Stimulated activated CD4-positive, alpha-beta T cell treated with anti-CD3 and anti-CD28 coated beads, Interleukin-1b, Interleukin-23, amount 100 ng/mL, for 48 hours (primary cell): ENCODE measurements at regions not wholly inside any gene's neighbourhood (a gene's known extent, or its start where the extent isn't known, plus 50 kb on each side); places are given as distances from the start of the nearest gene placed in this dataset.
"Not testable (repeated sequence)": the region's sequence is repeated elsewhere in the genome, so short reads cannot be mapped to it uniquely, and the experiment has no call there.

Experiments used
- DNase-seq: peaks from one replicate; pipeline ENCODE4 v3.0.0-alpha.2; 2020

DNA sequence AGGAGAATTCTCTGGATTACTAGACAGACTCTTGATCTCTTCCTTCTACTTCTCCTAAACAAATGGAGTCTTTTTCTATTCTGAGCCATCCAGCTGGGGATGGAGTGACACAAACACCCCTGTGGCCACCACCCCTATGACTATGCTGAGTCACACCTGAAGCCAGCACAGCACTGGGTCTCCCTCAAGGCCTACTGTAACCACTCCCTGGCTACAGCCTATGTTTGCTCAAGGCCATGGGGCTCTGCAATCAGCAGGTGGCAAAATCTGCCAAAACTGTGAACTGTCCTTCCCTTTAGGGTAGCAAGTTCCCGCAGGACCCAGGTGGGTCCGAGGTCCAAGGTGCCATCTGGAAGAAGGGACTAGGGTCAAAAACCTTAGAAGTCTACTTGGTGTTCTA lies 132.3 kb downstream of the TINAG start:
- DNase-seq, result no peak

DNA sequence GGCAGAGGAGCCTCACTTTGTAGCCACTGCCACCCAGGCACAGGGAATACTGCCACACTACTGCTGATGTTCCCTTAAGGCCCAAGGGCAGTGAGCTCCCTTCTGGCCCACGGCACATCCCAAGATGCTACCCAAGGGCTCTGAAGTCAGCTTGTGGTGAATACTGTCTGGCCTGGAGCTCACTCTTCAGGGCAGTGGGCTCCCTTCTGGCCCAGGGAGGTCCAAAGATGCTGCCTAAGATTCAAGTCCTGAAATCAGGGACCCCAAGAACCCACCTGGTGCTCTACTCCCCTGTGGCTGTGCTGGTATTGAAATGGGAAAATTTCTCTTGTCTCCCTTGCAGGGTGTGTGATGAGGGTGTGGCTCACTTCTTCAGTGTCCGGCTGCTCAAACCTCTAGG lies 132.8 kb downstream of the TINAG start:
- no peak for DNase-seq

- DNase-seq, result no peak
Measured at GRCh38 chr6:54441687-54442248, 133.5 kb downstream of the TINAG start.

DNA sequence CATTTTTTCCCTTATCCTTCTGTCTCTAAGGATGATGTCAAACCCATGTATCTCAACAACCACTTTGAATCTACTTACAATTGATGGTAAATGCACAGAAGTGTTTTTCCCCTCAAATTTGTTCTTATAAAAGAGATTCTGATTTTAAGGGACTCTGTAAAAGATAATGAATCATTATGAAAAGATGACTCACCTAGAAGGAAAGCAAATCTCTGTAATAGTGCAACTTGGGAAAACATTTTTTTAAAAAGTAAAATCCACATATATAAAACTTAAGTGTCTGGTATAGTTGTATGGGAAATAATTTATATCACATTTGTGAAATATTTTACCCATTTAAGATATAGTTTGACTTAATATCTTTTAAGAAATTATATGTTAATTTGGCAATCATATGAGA lies 137.0 kb downstream of the TINAG start:
- DNase-seq, result no peak

DNA sequence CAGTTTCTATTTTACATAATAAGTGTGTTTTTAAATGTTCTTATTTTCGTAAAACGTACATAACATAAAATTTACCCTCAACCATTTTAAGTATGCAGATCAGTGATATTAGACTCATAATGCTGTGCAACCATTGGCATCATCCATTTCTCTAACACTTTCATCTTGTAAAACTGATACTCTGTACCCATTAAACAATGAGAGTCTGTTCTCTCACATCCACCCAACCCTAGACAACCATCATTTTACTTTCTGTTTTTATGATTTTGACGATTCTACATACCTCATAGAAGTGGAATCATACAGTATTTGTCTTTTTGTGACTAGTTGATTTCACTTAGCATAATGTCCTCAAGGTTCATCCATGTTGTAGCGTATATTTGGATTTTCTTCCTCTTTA lies 140.4 kb downstream of the TINAG start:
- no peak for DNase-seq

DNA sequence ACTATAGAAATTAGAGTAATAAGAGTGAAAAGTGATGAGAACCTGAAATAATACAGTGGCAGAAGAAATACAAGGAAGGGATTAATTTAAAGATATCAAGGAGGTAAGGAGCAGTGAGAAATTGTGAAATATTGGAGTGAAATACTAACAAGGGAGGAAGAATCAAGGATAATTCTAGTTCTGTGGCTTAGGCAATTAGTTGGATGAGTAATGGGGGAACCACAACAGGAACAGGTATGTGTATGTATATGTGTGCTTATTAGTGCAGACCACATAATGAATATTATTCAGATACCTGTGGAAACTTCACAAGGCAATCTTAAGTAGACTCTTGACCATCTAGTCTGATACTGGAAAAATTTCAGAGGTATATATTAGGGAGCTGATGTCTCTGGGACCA lies 143.3 kb downstream of the TINAG start:
- DNase-seq, result no peak

DNA sequence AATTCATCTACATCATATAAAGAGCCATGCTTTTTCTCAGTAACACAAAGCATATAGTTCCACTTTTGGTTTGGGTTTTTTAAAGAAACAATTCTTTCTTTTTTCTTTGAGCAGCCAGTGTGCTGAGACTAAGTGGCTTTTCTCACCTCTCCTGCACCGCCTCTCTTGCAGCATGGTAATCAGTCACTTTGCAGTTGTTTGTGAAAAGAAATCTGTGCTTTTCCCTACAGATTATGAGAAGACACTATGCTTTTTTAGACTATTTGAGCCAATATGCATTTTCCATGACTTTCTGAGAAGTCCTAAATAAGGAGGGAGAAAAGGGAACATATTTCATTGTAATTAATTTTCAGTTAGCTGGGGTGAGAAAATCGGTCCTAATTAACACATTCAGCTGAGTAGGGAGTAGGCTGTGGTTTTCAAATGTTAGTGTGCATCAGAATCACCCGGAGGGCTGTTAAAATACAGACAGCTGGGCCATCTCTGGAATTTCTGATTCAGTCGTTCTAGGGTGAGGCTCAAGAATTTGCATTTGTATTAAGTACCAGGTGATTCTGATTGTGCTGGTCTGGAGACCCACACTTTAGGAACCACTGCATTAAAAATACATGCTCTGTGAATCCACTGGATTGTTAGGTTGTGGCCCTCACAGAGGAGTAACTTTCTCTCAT lies 155.2 kb downstream of the TINAG start:
- DNase-seq, result no peak

- DNase-seq, result no peak
Measured at GRCh38 chr6:54465649-54466300, 157.5 kb downstream of the TINAG start.

- DNase-seq, result no peak
Measured at GRCh38 chr6:54467384-54467783, 159.1 kb downstream of the TINAG start.

GRCh38 chr6:54473328-54473727 lies 165.1 kb downstream of the TINAG start:
- no peak for DNase-seq

- DNase-seq, result no peak
Measured at GRCh38 chr6:54474898-54475297, 166.7 kb downstream of the TINAG start.

GRCh38 chr6:54481091-54481490 lies 172.8 kb downstream of the TINAG start:
- DNase-seq, result no peak

DNA sequence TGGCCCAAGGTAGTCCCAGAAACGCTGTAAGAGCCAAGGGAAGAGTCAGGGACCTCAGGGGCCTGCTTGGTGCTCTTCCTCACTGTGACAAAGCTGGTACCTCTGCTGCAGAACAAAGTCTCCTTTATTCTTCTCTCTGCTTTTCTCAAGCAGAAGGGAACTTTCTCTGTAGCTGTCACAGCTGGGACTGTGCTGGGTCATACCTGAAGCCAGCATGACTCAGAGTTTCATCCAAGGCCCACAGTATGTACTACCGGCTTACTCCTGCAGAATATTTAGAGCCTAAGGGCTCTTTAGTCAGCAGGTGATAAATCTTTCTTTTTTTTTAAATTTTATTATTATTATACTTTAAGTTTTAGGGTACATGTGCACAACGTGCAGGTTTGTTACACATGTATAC lies 183.2 kb downstream of the TINAG start:
- no peak for DNase-seq

GRCh38 chr6:54493138-54493537 lies 184.9 kb downstream of the TINAG start:
- no peak for DNase-seq

DNA sequence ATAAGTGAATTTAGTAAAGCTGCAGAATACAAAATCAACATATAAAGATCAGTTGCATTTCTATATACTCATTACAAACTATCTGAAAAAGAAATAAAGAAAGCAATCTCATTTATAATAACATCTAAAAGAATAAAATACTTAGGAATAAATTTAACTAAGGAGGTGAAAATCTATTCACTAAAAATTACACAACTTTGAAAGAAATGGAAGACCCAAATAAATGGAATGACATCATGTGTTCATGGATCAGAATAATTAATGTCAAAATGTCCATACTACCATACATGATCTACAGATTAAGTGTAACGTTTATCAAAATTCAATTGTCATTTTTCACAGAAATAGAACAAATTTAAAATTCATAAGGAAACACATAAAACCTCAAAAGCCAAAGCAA lies 194.9 kb downstream of the TINAG start:
- DNase-seq, result no peak

DNA sequence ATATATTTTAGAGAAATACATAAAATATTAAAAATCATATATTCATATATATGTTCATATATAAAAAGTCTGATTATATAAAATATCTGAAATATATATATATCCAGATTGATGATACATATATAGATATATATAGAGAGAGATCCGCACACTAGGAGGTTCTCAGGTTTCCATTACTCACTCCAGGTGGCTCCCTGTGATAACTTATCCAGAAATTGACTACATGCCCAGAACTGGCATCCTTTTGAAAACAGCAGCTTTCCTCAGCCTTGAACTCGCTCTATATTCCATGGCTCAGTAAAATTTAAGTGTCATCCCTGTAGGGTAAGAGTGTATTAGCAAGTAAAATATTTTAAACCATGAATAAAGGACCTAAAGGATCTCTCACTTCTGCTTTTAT lies 206.8 kb downstream of the TINAG start:
- DNase-seq, result no peak

DNA sequence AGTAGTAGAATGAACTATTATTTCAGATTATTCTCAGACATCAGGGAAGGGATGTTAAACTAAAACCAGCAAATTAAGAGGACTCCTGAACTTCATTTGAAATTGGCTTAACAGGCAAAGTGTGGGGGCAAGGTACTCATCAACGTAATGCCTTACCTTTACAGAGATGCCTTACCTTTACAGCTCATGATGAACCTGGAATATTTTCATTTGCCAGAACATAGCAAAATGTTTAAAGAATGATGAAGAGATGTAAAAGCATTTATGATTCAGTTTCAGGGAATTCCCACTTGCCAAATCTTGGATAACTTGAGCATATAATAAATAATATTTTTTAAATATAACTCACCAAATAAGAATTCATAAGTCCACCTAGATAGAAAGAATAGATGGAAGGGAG lies 207.5 kb downstream of the TINAG start:
- no peak for DNase-seq

DNA sequence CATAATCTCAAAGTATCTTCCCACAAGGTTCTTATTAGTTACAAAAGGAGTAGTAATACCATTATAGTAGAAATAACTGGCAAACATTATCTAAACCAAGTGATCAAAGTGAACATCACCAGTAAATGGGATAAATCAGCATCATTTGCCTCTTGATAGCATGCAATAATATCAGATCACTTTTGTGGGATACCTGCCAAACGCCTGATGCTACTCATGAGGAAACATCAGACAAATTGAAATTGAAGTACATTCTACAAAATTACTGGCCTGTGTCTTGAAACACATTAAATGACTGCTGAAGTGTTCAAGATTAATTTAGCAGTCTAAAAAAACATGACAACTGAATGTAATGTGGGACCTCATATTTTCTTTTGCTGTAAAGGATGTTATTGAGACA lies 208.1 kb downstream of the TINAG start:
- DNase-seq, result no peak

GRCh38 chr6:54519161-54519560 lies 210.9 kb downstream of the TINAG start:
- no peak for DNase-seq

GRCh38 chr6:54525731-54526130 lies 217.5 kb downstream of the TINAG start:
- DNase-seq, result no peak

GRCh38 chr6:54533567-54533966 lies 225.3 kb downstream of the TINAG start:
- DNase-seq, result no peak

DNA sequence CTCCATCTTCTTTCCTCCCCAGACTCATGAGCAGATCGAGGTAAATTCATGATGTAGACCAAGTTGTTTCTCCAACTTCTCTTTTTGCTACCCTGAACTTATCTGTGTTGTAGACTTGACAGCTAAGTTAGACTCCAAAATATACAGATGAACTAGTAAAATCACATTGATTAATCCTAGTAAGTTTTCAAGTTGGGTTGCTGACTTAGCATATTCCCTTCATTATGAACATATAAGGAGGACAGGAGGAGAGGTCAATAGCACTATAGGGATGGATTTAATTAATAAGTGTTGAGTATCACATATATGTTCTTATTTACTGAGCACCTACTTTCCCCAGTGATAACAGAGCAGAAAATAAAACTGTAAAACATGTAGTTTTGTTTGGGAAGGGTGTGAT lies 227.3 kb downstream of the TINAG start:
- DNase-seq, result no peak

- DNase-seq, result no peak
Measured at GRCh38 chr6:54541541-54541940, 233.3 kb downstream of the TINAG start.

GRCh38 chr6:54559136-54559535 lies 250.9 kb downstream of the TINAG start:
- DNase-seq, result no peak

GRCh38 chr6:54564188-54564587 lies 255.9 kb downstream of the TINAG start:
- DNase-seq, result not testable (repeated sequence)
